Activated naive CD4-positive, alpha-beta T cell treated with anti-CD3 and anti-CD28 coated beads, Interleukin-2, amount 50 U/mL, for 72 hours (primary cell): ENCODE measurements at regions not wholly inside any gene's neighbourhood (a gene's known extent, or its start where the extent isn't known, plus 50 kb on each side); places are given as distances from the start of the nearest gene placed in this dataset.
"Not testable (repeated sequence)": the region's sequence is repeated elsewhere in the genome, so short reads cannot be mapped to it uniquely, and the experiment has no call there.

Experiments used
- ATAC-seq, 2 donors: fragments of 150-1000 bp; cut with Tn5 transposase; 2 replicates each; pipeline ENCODE4 v1.10.0; 2021; ENCODE audit warnings: mild to moderate bottlenecking in 2 of 2, moderate library complexity in 2 of 2
- DNase-seq, 2 donors: peaks; one replicate each; pipeline ENCODE4 v3.0.0; 2021 to 2022; ENCODE audit warnings: low spot score in 2 of 2
- H3K27ac Mint-ChIP-seq, 2 donors: one replicate each; pipeline ENCODE4 v1.8.0; 2022; ENCODE audit warnings: mild to moderate bottlenecking in 2 of 2, mixed read lengths in 2 of 2
- H3K36me3 Mint-ChIP-seq, 2 donors: one replicate each; pipeline ENCODE4 v1.8.0; 2022; ENCODE audit warnings: mixed read lengths in 2 of 2
- H3K9me3 Mint-ChIP-seq, 2 donors: one replicate each; pipeline ENCODE4 v1.8.0; 2022; ENCODE audit warnings: mixed read lengths in 2 of 2

- Mint-ChIP-seq H3K9me3 (peaks cover 0 to 6% of the 10 kb centered on the region in 2 donors), H3K27ac (no peak overlapping the region), H3K36me3 (no peaks in the 10 kb centered on the region)
- DNase-seq, result no peak
- ATAC-seq, result no peak
Observed at GRCh38 chr1:55877437-55878232, 662.5 kb upstream of the USP24 start.

- H3K27ac Mint-ChIP-seq, result no peak overlapping the region
- no peaks in the 10 kb centered on the region for H3K36me3 Mint-ChIP-seq
- H3K9me3 Mint-ChIP-seq, result peaks cover 0 to 9% of the 10 kb centered on the region in 2 donors
- DNase-seq, result no peak
- no peak for ATAC-seq
Observed at GRCh38 chr1:55876276-55877060, 661.3 kb upstream of the USP24 start.

DNA sequence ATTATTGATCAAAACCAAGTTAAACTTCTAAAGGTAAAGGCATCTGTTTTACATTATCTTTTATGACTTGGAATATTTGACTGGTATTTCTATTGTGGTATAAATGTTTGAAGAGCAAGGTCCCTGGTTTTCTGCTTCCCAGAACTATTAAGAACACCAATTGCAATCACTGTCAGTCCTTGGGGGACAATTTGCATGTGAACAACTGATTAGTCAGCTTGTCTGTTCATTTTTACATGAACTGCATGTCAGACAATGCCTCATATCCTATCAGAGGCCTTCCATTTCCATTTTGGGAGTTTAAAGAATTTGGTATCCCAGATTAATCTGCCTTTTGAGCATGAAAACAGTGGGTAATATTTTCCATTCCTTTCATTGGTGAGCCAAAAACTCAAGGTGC lies 654.9 kb upstream of the USP24 start:
- Mint-ChIP-seq H3K27ac (no peak overlapping the region), H3K9me3 (peaks cover 0 to 11% of the 10 kb centered on the region in 2 donors), H3K36me3 (no peaks in the 10 kb centered on the region)
- DNase-seq (no peak), ATAC-seq (no peak)

- H3K27ac Mint-ChIP-seq, result no peak overlapping the region
- no peaks in the 10 kb centered on the region for H3K36me3 Mint-ChIP-seq
- ATAC-seq (no peak), DNase-seq (no peak)
- H3K9me3 Mint-ChIP-seq, result peaks cover 0 to 12% of the 10 kb centered on the region in 2 donors
Observed at GRCh38 chr1:55869065-55869464, 653.9 kb upstream of the USP24 start.

DNA sequence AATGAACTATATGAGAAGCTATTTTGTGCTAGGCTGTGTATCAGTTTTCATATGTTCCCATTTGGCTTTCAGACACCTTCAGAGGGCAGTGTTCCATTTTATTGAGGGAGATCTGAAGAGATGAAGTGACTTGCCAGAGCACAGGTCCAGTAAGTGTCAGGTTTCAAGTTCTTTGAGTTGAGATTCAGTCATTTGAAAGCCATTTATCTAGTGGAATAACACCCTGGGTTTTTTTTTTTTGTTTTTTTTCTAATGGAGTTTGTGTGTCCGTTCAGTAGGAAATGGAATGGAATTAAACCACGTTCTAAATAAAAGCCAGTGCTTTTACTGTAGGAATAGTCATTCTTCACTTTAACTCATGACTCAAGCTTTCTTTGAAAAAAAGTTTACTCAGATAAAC lies 652.9 kb upstream of the USP24 start:
- H3K36me3 Mint-ChIP-seq, result no peaks in the 10 kb centered on the region
- ATAC-seq (no peak), DNase-seq (no peak)
- H3K27ac Mint-ChIP-seq, result no peak overlapping the region
- peaks cover 0 to 12% of the 10 kb centered on the region in 2 donors for H3K9me3 Mint-ChIP-seq

DNA sequence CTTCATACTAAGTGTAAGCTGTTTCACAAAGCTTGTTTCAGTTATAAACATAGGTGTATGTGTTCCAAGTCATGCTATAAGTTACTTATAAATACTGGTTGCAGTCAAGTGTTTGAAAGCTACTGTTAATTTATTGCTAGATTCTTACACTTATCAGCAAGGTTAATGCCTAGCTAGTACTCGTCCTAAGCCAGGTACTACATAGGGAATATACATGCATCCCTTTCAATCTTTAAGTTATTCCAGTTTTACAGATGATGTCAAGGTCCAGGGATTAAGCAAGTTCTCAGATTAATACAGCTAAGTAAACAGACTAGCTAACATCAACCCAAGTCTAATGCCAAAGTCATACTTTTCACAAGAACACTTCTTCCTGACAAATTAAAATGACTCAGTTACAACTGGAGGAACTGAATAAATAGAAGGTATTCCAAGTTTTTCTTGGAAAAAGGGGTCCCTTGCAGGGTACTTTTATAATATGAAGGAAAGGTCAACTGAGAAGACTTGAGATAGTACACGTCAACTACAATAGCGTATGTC lies 652.2 kb upstream of the USP24 start:
- H3K36me3 Mint-ChIP-seq, result no peaks in the 10 kb centered on the region
- H3K9me3 Mint-ChIP-seq, result peaks cover 0 to 10% of the 10 kb centered on the region in 2 donors
- H3K27ac Mint-ChIP-seq, result no peak overlapping the region
- DNase-seq, result no peak
- ATAC-seq, result no peak

GRCh38 chr1:55865778-55866177 lies 650.6 kb upstream of the USP24 start:
- not testable (repeated sequence) for ATAC-seq, H3K36me3 Mint-ChIP-seq, H3K27ac Mint-ChIP-seq, DNase-seq, H3K9me3 Mint-ChIP-seq

DNA sequence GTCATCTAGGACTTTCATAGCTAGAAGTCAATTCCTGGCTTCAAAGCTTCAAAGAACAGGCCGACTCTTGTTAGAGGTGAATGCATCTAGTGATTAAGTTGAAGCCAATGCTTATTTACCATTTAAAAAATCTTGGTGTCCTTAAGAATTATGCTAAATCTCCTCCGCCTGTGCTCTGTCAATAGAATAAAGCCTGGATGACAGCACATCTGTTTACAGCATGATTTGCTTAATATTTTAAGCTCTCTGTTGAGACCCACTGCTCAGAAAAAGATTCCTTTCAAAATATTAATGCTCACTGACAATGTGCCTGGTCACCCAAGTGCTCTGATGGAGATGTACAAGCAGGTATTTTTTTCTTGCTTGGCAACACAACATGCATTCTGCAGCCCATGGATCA lies 649.1 kb upstream of the USP24 start:
- DNase-seq (no peak), ATAC-seq (no peak)
- Mint-ChIP-seq H3K36me3 (no peaks in the 10 kb centered on the region), H3K9me3 (peaks cover 0 to 8% of the 10 kb centered on the region in 2 donors), H3K27ac (no peak overlapping the region)

DNA sequence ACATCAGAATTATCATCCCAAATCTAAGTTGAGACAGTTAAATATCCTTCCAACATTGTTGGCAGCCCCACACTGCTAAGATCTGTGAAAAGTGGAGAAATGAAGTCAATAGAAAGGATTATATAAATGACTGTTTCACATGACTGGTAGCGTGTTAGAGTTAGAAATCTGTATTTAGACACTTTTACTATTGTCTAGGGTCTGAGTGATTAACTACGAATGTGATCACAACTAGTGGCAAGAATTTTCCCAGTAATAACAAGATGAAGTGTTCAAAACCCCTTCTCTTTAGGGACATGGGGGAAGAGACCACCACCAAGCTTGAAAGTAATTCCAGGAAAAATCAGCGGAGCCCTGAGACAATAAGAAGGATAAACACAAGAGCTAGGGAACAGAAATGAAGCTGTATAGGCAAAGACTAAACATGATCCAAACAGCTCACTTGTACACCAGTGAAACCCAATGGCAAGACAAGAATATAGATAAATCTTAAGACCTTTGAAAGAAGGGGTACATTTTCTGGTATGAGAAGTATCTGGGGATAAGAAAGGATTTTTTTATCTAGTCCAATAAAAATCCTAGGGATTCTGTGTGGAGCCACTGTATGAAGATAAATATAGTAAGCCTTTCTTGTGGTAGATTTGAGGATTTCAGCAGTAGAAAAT lies 646.6 kb upstream of the USP24 start:
- no peak overlapping the region for H3K27ac Mint-ChIP-seq
- ATAC-seq, result no peak

GRCh38 chr1:55860798-55861519 lies 645.8 kb upstream of the USP24 start:
- Mint-ChIP-seq H3K27ac (no peak overlapping the region), H3K36me3 (no peaks in the 10 kb centered on the region), H3K9me3 (peaks cover 0 to 3% of the 10 kb centered on the region in 2 donors)
- ATAC-seq (no peak), DNase-seq (no peak)

More for the DNA sequence above, 646.6 kb upstream of the USP24 start:
- no peaks in the 10 kb centered on the region for H3K36me3 Mint-ChIP-seq
- peaks cover 0 to 3% of the 10 kb centered on the region in 2 donors for H3K9me3 Mint-ChIP-seq
- DNase-seq, result no peak

DNA sequence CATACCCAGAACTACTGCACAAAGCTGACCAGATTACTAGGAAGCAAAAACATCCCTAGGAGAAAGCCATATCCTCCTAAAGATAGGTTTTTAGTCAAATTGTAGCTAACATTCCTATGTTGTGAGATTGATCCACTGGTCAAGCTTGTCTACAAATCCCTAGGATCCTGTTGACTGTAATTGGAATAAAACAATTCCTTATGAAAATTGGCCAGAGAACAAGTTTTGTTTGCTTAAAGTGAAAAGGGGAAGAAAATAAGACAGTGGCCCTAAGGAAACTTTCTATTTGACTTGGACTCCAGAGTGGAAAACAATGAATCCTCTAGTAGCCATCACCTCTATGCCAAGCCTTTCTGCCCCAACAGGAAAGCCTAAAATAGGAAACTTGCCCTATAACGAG lies 645.2 kb upstream of the USP24 start:
- no peaks in the 10 kb centered on the region for H3K36me3 Mint-ChIP-seq
- no peak overlapping the region for H3K27ac Mint-ChIP-seq
- ATAC-seq (no peak), DNase-seq (no peak)
- peaks cover 0 to 3% of the 10 kb centered on the region in 2 donors for H3K9me3 Mint-ChIP-seq

- ATAC-seq (no peak), DNase-seq (no peak)
- Mint-ChIP-seq H3K36me3 (no peaks in the 10 kb centered on the region), H3K27ac (no peak overlapping the region), H3K9me3 (no peaks in the 10 kb centered on the region)
Observed at GRCh38 chr1:55854911-55855310, 639.7 kb upstream of the USP24 start.

DNA sequence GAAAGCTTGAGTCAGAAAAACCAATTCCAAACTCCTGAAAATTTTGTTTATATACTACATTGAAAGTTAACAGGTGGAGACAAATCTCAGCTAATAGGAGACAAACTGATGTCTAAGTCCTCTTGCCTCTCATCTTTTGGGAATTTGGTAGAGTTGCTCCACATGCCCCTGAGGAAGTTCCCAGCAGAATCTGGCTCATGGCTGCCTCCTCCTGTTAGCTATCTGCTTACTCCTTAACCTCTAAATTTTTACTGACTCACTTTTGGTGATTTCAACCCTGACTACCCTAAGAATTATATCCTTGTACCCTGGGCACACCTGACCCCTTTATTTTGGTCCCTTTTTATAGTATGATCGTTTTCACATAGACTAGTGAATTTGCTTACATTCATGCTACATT lies 633.7 kb upstream of the USP24 start:
- DNase-seq, result no peak
- H3K9me3 Mint-ChIP-seq, result no peaks in the 10 kb centered on the region

DNA sequence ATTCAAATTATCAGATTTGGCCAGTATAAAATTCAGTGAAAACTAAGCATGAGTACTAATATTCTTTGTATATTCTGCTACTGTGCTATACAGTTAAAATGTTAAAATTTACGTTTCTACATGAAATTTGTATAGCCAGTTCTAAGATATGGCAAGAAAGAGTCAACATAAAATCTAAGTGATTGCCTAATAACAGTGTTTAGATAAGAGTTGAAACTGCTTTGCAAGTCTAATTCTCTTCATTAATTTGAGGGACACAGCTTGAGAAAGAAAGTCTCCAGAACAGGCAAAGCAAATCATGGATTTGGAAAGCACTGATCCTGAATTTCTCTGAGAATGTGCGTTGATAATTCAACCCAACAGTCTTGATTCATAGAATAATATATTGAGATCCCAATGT lies 630.9 kb upstream of the USP24 start:
- ATAC-seq (no peak), DNase-seq (no peak)
- H3K27ac Mint-ChIP-seq, result no peak overlapping the region
- no peaks in the 10 kb centered on the region for H3K9me3 Mint-ChIP-seq
- no peaks in the 10 kb centered on the region for H3K36me3 Mint-ChIP-seq

More for the DNA sequence above, 633.7 kb upstream of the USP24 start:
- H3K27ac Mint-ChIP-seq, result no peak overlapping the region
- ATAC-seq, result no peak
- H3K36me3 Mint-ChIP-seq, result no peaks in the 10 kb centered on the region

GRCh38 chr1:55844322-55844721 lies 629.2 kb upstream of the USP24 start:
- ATAC-seq (no peak), DNase-seq (no peak)
- Mint-ChIP-seq H3K9me3 (no peaks in the 10 kb centered on the region), H3K27ac (no peak overlapping the region), H3K36me3 (no peaks in the 10 kb centered on the region)

- Mint-ChIP-seq H3K9me3 (no peaks in the 10 kb centered on the region), H3K27ac (no peak overlapping the region), H3K36me3 (no peaks in the 10 kb centered on the region)
- DNase-seq, result no peak
- ATAC-seq, result no peak
Observed at GRCh38 chr1:55839626-55840025, 624.5 kb upstream of the USP24 start.
